ENCODE measurements at regions not wholly inside any gene's neighbourhood (a gene's known extent, or its start where the extent isn't known, plus 50 kb on each side); places are given as distances from the start of the nearest gene placed in this dataset.

GRCh38 chr3:191743283-191743682 is 282.3 kb downstream of the PYDC2 start:
- no peak for TF ChIP-seq CTCF (IDR thresholded peaks at IDR 0.05)
- TF ChIP-seq POLR2A (IDR thresholded peaks at IDR 0.05) = no peak

All from vagina (tissue), 2 donors.